Activated CD8-positive, alpha-beta T cell treated with anti-CD3 and anti-CD28 coated beads for 36 hours (primary cell): ENCODE measurements at regions not wholly inside any gene's neighbourhood (a gene's known extent, or its start where the extent isn't known, plus 50 kb on each side); places are given as distances from the start of the nearest gene placed in this dataset.

Experiments used
- ATAC-seq: fragments of 200-7000 bp; cut with Tn5 transposase; one replicate; pipeline ENCODE4 v1.10.0; 2021; ENCODE audit warnings: mild to moderate bottlenecking, moderate library complexity
- CTCF ChIA-PET: fragments of 350-600 bp; sonication (Branson Sonifier 250); formaldehyde crosslinking; loops from one replicate; lab custom pipeline; 2021; ENCODE audit warnings: antibody characterized with exemption; lab: Charles Lee
- POLR2A ChIA-PET: fragments of 350-600 bp; sonication (Branson Sonifier 250); formaldehyde crosslinking; loops from one replicate; lab custom pipeline; 2021; ENCODE audit warnings: antibody characterized with exemption; lab: Charles Lee
- DNase-seq: peaks from one replicate; pipeline ENCODE4 v3.0.0-alpha.2; 2020
- H3K27ac Mint-ChIP-seq: one replicate; pipeline ENCODE4 v1.8.0; 2021; ENCODE audit warnings: mild to moderate bottlenecking, mixed read lengths
- H3K27me3 Mint-ChIP-seq: one replicate; pipeline ENCODE4 v1.8.0; 2021; ENCODE audit warnings: mixed read lengths
- H3K36me3 Mint-ChIP-seq: one replicate; pipeline ENCODE4 v1.8.0; 2021; ENCODE audit warnings: low read depth, mixed read lengths
- H3K4me1 Mint-ChIP-seq: one replicate; pipeline ENCODE4 v1.8.0; 2021; ENCODE audit warnings: low read depth, mixed read lengths
- H3K4me3 Mint-ChIP-seq: one replicate; pipeline ENCODE4 v1.8.0; 2021; ENCODE audit warnings: mild to moderate bottlenecking, moderate library complexity, mixed read lengths
- H3K9me3 Mint-ChIP-seq: one replicate; pipeline ENCODE4 v1.8.0; 2021; ENCODE audit warnings: mixed read lengths
- intact Hi-C: fragments of 100-400 bp; cut with micrococcal nuclease; formaldehyde crosslinking; loops from one replicate; pipeline ENCODE4 v1.10.0; 2022
- TF ChIP-seq, protein P1 (sequence below): fragments of 200-600 bp; IDR thresholded peaks from one replicate; pipeline ENCODE4 v1.8.0; 2022; ENCODE audit warnings: antibody characterized with exemption, mild to moderate bottlenecking

DNA sequence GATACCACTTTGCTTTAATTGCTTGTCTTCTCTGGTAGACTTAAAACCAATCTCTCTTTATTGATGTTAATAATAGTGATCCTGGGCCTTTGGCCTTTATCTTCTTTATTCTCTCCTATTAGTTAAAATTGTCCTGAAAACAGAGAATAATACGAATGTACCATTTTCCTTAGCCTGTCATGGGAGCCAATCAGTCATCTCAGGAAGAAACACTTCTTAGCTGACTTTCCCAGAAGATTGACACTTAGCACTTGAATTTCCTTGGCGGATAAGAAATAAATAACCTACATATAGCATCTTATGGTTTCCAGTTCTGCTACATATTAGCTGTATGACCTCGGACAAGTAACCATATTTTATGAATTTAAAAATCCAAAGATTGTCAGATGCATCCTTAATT is 338.4 kb upstream of the SLC14A2 start:
- Mint-ChIP-seq H3K4me3 (no peak overlapping the region), H3K27me3 (peaks cover 3% of the 10 kb centered on the region), H3K36me3 (no peaks in the 10 kb centered on the region), H3K9me3 (peaks cover 4% of the 10 kb centered on the region), H3K27ac (no peak overlapping the region), H3K4me1 (no peaks in the 10 kb centered on the region)
- ChIA-PET POLR2A (interaction anchor here (0.6 kb wide), 1 partner anchor 159 kb away, joined by 3 read pairs; no protein-coding TSS in a partner anchor), CTCF (interaction anchor here (1.1 to 3.9 kb wide), 7 partner anchors 10 to 366 kb away, joined by 3 to 37 read pairs (median 4); no protein-coding TSS in a partner anchor)
- no peak for ATAC-seq
- TF ChIP-seq, protein P1, sequence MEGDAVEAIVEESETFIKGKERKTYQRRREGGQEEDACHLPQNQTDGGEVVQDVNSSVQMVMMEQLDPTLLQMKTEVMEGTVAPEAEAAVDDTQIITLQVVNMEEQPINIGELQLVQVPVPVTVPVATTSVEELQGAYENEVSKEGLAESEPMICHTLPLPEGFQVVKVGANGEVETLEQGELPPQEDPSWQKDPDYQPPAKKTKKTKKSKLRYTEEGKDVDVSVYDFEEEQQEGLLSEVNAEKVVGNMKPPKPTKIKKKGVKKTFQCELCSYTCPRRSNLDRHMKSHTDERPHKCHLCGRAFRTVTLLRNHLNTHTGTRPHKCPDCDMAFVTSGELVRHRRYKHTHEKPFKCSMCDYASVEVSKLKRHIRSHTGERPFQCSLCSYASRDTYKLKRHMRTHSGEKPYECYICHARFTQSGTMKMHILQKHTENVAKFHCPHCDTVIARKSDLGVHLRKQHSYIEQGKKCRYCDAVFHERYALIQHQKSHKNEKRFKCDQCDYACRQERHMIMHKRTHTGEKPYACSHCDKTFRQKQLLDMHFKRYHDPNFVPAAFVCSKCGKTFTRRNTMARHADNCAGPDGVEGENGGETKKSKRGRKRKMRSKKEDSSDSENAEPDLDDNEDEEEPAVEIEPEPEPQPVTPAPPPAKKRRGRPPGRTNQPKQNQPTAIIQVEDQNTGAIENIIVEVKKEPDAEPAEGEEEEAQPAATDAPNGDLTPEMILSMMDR, result no peak
- DNase-seq, result no peak
- intact Hi-C loops, result no loop called here

DNA sequence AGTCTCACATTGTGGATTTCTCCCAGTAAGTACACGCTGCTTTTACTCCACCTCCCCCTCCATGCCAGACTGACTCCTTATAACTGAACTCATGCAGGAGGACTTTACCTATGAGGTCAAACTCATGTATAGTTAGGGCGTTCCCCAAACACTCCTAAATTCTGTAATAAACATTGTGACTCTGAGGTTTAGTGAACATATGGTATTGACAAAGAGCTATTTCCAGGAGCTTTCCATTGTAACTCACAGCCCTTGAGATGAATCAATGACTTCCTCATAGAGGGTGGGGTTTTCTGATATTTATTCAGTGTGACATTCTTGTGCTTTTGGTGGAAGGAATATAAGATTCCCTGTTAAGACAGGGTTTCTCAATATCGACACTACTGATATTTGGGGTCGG is 337.4 kb upstream of the SLC14A2 start:
- Mint-ChIP-seq H3K27me3 (peaks cover 3% of the 10 kb centered on the region), H3K27ac (no peak overlapping the region), H3K9me3 (peaks cover 4% of the 10 kb centered on the region), H3K4me1 (no peaks in the 10 kb centered on the region), H3K36me3 (no peaks in the 10 kb centered on the region), H3K4me3 (no peak overlapping the region)
- DNase-seq, result no peak
- intact Hi-C loops, result no loop called here
- TF ChIP-seq, protein P1, result no peak
- no peak for ATAC-seq
- ChIA-PET CTCF (no interaction called here), POLR2A (no interaction called here)

DNA sequence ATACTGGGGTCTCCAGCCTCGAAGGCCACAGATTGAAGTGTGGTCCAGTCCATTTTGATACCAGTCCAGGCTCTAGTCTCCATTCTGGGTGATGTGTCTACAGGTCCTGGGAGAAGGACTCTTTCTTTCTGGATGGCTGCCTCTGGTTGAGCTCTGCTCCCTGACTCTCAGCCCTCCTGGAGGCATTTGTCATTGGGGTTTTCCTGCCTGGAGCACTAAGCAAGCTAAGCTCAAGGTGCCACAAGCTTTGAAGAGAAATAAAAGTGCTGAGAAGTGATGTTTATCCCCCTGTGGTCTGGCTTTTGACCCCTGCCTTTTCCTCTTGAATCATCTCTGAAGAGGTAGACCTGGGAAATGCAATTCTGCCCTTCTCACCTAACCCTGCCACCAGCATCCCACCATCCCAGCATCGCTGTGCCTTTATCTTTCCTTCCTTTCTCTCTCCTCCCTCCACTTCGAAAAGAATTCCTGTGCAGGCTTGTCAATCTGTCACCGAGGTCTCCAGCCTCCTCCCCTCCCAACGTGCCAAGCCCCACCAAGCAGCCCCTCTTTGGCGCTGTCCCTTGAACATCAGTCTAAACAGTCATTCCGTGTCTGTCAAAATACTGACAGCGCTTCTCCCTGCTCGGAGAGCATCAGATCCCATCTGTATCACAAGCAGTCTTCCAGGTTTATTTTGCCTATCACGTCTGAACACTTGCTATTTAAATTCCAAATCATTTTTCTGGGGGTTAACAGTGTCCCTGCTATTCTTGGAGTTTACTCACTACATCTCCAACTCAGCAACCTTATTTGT is 334.6 kb upstream of the SLC14A2 start:
- no peak for ATAC-seq
- CTCF ChIA-PET, result no interaction called here
- POLR2A ChIA-PET, result no interaction called here
- H3K4me1 Mint-ChIP-seq, result no peaks in the 10 kb centered on the region
- H3K36me3 Mint-ChIP-seq, result no peaks in the 10 kb centered on the region
- no peak for DNase-seq
- H3K27me3 Mint-ChIP-seq, result peaks cover 3% of the 10 kb centered on the region
- H3K27ac Mint-ChIP-seq, result no peak overlapping the region
- H3K4me3 Mint-ChIP-seq, result no peak overlapping the region
- H3K9me3 Mint-ChIP-seq, result no peaks in the 10 kb centered on the region
- intact Hi-C loops, result no loop called here
- TF ChIP-seq, protein P1, result no peak

DNA sequence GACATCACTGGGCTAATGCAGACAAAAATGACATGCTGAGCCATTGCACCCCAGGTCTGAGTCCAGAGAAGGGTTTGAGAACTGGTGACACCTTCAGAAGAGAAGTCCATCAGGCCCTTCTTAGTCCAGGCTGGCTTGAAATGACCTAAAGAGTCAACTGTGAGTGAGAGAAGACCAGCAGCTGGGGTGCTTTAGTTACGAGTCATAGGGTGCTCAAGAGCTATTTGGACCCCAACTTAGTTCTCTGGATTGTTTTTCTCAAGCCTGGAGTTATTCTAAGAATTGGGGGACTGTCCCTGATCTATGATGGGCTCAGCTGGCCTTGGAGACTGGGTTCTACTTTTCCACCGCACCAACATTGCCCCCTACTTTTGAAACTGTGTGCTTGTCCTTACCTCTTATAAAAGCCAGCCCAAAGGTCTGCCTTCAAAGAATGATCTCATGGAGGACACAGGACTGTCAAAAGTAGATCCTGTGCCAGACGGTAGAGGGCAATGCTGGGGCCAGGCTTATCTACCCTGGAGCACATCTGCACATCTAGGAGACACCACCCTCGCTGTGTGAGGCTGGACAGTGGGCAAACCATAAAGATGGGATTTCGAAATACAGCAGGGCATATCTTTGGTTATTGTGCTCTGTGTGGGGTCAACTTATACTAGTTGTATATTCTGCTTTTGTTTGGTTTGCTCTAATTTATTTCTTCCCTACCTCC is 333.0 kb upstream of the SLC14A2 start:
- Mint-ChIP-seq H3K9me3 (no peaks in the 10 kb centered on the region), H3K27ac (no peak overlapping the region), H3K4me1 (no peaks in the 10 kb centered on the region), H3K36me3 (no peaks in the 10 kb centered on the region), H3K27me3 (peaks cover 3% of the 10 kb centered on the region), H3K4me3 (no peak overlapping the region)
- no peak for DNase-seq
- TF ChIP-seq, protein P1, result no peak
- ChIA-PET CTCF (no interaction called here), POLR2A (no interaction called here)
- ATAC-seq, result no peak
- intact Hi-C loops, result no loop called here

DNA sequence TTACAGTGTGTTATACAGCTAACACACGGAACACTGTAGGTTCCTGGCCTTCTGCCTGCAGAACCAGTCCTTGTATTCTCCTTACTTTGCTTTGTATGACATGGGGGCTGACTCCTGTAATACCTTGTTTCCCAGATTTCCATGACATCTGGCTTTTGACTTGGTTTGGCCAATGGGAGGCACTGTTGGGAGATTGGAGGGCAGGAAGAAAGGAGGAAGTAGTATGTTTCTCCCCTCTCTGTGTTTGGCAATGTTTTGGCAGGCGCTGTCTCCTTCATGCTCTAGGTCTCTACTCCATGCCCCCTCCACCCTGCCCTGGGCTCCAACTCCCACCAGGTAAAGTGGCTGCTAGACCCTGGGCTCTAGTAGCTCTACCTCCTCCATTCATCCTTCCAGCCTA is 331.1 kb upstream of the SLC14A2 start:
- no peak for ATAC-seq
- intact Hi-C loops, result no loop called here
- Mint-ChIP-seq H3K36me3 (no peaks in the 10 kb centered on the region), H3K4me1 (no peaks in the 10 kb centered on the region), H3K9me3 (no peaks in the 10 kb centered on the region), H3K4me3 (no peak overlapping the region), H3K27ac (no peak overlapping the region), H3K27me3 (peaks cover 3% of the 10 kb centered on the region)
- CTCF ChIA-PET, result interaction anchor here (1.2 kb wide), 1 partner anchor 10 kb away, joined by 5 read pairs; no protein-coding TSS in a partner anchor
- POLR2A ChIA-PET, result no interaction called here
- DNase-seq, result no peak
- TF ChIP-seq, protein P1, result no peak
